NCI-H226 (cell line): ENCODE measurements at regions not wholly inside any gene's neighbourhood (a gene's known extent, or its start where the extent isn't known, plus 50 kb on each side); places are given as distances from the start of the nearest gene placed in this dataset.

Source experiments
- DNase-seq: peaks from one replicate; pipeline ENCODE4 v3.0.0-alpha.2; 2015

DNA sequence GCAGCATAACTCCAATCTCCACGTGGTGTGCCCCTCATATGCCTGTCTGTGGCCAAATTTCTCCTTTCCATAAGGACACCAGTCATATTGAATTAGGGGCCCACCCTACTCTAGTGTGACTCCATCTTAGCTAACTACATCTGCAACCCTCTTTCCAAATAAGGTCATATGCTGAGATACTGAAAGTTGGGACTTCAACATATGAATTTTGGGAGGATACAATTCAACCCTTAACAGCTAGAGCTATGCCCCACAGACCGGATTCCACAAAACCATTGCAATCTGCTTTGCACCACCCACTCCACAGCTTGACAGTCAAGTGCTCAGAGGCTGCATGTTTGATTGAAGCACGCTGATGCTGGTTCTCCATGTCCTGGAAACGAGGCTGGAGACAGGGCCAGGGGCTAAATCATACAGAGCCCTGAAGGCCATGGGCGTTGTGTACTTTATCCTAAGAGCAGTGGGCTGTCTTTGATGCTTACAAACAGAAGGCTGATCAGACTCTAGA, 122.8 kb downstream of the MTX3 start:
- no peak for DNase-seq

GRCh38 chr5:79865579-79865978, 125.5 kb downstream of the MTX3 start:
- DNase-seq: no peak

- DNase-seq: no peak
These were observed 126.7 kb downstream of the MTX3 start for GRCh38 chr5:79864364-79864763.

DNA sequence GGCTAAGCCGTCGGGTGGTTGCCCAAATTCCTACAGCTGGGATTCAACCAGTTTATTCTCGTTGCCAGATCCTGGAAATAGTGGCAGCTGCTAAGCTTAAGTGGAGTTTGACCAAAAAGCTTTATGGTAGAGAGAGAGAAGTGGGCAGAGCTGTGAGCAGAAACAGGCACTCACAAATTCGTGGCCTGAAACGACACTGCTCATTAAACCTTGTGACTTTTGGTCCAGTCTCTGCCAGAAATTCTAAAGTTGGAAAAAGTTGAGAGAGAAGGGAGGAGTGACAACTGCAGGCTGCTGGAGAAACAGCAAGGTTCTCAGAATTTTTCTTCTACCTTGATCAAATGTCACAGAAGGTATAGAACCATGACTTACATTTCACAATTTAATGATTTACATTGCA, 131.5 kb downstream of the MTX3 start:
- DNase-seq: no peak

DNA sequence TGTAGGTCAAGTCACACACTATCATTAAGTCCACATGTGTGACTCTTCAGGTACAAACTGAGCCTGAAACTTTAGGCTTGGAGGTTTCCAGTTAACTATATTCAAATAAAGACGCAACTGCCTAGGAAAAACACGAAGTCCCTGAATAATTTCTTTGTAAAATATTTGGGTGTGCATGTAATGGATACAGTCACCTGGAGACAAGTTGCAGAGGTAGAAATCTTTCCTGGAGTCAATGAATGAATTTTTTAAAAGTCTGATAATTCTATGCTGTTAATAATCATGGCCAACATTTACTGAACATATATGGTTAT, 132.7 kb downstream of the MTX3 start:
- no peak for DNase-seq

DNA sequence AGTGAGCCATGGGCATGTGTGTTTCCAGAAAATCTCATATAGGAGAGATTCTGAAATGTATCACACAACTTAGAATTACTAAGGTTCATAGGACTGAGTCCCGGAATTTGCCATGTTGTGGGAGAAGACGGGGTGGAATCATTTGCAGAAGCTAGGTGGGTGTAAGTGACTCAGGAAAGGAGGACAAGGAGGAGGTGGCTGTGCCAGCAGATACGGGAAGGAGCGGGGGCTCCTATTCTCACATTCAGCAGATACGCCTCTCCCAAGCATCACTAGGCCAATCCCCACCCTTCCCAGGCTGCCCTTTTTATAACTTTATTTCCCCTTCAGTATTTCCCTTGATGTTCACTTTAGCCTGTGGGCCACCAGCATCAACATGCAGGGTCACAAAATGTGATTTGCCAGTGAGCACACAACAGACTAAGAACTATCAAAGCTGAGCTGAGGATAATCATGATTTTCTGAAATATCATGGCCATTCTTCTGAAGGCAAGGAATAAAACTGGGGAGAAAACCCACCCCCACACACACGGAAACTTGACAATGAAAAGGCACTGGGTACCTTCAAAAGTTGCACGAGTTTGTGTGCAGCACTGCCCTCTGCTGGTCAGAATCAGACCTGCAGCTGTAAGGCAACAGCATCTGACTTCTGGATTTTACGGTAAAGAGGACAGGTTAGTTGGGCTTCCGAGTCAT, 133.2 kb downstream of the MTX3 start:
- peak; percentile 35 for DNase-seq

DNA sequence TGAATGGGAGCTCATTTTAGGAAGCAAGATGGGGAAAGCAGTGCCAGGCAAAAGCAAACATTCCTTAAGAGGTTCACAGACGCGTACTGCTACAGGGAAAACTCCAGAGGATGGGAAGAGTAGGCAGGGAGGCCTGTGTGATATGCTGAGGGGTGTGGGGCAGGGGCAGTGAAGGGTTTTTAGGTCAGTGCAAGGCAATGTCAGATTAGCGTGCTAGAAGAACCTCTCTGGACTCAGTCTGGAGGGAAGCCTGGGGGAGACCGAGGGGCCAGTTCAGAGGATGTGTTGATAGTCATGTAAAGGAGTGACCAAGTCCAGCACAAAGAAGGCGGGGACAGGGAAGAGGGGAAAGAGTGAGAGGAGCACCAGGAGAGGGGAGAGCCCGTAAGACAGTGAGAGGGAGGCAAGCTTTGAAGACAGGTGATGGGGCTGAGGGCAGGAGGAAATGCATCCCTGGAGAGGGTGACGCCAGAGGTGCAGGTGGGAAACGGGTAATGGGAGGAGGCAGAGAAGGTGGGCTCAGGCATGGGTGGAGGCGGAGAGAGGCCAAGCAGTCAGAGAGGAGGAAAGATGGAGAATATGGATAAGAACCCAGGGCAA, 134.5 kb downstream of the MTX3 start:
- DNase-seq: no peak

DNA sequence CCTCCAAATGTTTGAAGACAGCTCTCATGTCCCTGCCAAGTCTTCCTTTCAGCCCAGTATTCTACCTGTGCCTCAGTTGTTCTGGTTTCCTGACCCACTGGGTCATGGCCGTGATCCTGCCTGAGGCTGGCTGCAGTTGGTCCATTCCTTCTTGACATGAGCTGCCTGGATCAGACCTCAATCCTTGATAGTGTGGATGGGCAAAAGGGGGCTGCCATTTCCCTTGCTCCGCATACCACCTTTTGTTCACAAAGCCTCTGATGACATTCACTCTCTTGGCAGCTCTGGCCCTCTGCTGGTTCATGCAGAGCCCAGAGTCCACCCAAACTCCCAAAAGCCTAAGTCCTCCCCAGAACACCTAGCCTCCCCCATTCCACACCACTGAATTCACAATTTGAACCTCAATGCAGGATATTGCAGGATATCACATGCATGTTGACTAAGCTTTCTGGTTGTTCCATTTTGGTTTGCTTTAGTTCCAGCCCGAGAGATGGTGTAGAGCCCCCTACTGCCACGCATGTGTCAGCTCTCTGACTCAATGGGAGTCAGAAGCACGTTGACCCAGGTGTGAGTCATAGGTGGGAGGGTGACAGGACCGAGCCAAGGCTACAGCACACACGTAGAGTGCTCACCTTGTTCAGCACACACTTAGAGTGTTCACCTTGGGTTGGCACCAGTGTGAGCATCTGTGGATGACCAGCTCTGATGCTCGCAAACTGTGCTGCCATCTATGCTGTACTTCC, 137.2 kb downstream of the MTX3 start:
- DNase-seq: no peak

GRCh38 chr5:79853028-79853427, 138.0 kb downstream of the MTX3 start:
- DNase-seq: no peak

GRCh38 chr5:79851391-79851863, 139.6 kb downstream of the MTX3 start:
- DNase-seq: no peak

DNA sequence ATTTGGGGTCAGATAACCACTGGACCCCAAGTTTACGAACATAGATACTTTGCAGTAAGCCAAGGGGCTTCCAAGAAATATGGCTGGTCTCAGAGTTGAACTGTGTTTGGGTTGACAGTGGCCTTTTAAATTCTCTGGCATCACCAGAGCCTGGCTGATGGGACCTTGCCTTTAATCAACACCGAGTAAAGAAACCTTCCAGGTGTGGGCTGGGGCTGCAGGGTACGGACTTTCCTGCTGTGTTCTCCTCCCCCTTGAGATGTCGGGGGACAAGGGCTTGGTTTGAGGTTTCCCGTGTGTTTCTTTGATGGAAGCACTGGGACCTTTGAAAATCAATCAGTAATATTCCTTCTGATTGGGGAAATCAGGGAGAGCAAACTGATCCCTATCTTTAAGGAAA, 140.1 kb downstream of the MTX3 start:
- DNase-seq: no peak

GRCh38 chr5:79850316-79850822, 140.7 kb downstream of the MTX3 start:
- no peak for DNase-seq

DNA sequence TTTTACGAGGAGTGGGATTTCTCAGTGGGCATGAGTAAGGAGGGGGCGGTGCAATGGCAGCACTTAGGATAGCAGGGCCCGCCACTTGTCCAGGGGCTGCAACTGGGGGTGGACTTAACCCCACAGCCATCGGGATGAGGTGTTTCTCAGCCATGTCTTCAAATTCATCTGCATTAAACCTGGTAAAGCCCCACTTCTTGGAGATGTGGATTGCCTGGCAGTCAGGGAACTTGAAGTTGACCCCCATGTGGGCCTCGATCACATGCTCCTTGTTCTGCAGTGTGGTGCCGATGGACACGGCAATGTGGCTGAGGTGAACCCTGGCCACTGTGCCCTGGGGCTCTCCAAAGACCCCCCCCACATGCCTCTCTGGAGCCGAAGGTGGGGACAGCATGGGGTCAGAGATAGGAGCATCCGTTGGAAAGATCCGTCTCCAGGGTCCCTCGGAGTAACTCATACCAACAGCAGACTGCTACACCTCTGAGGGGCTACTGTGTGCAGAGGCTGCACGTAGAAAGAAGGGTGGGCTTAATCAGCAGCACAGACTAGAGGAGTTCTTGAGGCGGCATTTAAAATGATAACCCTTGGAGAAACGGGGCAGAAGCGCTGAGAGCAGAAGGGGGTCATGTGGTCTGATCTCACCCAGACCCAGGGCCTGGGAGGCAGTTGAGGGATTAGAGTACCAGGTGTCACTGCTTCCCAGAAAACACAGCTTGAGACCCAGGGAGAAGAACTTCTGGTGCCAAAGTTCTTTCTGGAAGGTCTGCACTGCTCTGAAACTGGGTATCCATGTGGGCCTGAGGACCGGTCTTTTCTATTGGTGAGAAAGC, 141.4 kb downstream of the MTX3 start:
- DNase-seq: no peak
